BLaER1 (cell line): ENCODE measurements at regions not wholly inside any gene's neighbourhood (a gene's known extent, or its start where the extent isn't known, plus 50 kb on each side); places are given as distances from the start of the nearest gene placed in this dataset.

Experiments used
- H3K27ac ChIP-seq: shearing (Covaris generic); formaldehyde crosslinking; 2 replicates; pipeline ENCODE4 v1.8.1; 2022
- H3K27me3 ChIP-seq: shearing (Covaris generic); formaldehyde crosslinking; 2 replicates; pipeline ENCODE4 v1.8.1; 2022
- H3K36me3 ChIP-seq: shearing (Covaris generic); formaldehyde crosslinking; 2 replicates; pipeline ENCODE4 v1.8.1; 2022
- H3K4me1 ChIP-seq: shearing (Covaris generic); formaldehyde crosslinking; 2 replicates; pipeline ENCODE4 v1.8.1; 2022
- H3K4me2 ChIP-seq: shearing (Covaris generic); formaldehyde crosslinking; 2 replicates; pipeline ENCODE4 v1.8.1; 2022
- H3K4me3 ChIP-seq: shearing (Covaris generic); formaldehyde crosslinking; 2 replicates; pipeline ENCODE4 v1.8.1; 2022
- H3K9ac ChIP-seq: shearing (Covaris generic); formaldehyde crosslinking; 2 replicates; pipeline ENCODE4 v1.8.1; 2022
- H3K9me3 ChIP-seq: shearing (Covaris generic); formaldehyde crosslinking; 2 replicates; pipeline ENCODE4 v1.8.1; 2022
- H4K20me1 ChIP-seq: shearing (Covaris generic); formaldehyde crosslinking; 2 replicates; pipeline ENCODE4 v1.8.1; 2022
- Cebpa-rat ChIP-seq: shearing (Covaris generic); IDR thresholded peaks from 2 replicates; pipeline ENCODE4 v1.8.1; 2022

DNA sequence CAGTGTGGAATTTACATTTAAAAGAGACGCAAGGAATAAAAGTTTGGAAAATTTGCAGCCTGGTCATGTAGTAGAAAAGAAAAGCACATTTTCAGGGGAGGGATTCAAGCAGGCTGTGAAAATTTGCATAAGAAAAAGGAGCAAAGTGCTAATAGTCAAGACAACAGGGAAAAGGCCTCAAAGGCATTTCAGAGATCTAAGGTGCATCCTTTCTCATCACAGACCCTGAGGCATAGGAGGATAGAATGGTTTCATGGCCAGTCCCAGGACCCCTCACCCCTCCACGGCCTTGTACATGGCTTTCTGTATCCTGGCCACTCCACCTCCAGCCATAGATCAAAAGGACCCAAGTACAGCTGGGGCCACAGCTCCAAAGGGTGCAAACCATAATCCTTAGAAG lies 380.5 kb upstream of the BRINP3 start:
- Histone ChIP-seq H3K27ac (no peak overlapping the region), H3K4me2 (no peak overlapping the region), H3K9me3 (no peaks in the 10 kb centered on the region), H4K20me1 (no peaks in the 10 kb centered on the region), H3K36me3 (no peaks in the 10 kb centered on the region), H3K27me3 (no peaks in the 10 kb centered on the region), H3K4me1 (no peaks in the 10 kb centered on the region), H3K4me3 (no peak overlapping the region), H3K9ac (no peak overlapping the region)
- no peak for TF ChIP-seq Cebpa-rat

- no peaks in the 10 kb centered on the region for H3K4me1 ChIP-seq
- no peak overlapping the region for H3K4me2 ChIP-seq
- H3K4me3 ChIP-seq: no peak overlapping the region
- H4K20me1 ChIP-seq: no peaks in the 10 kb centered on the region
- H3K9me3 ChIP-seq: no peaks in the 10 kb centered on the region
- no peaks in the 10 kb centered on the region for H3K36me3 ChIP-seq
- no peaks in the 10 kb centered on the region for H3K27me3 ChIP-seq
- no peak for TF ChIP-seq Cebpa-rat
- H3K9ac ChIP-seq: no peak overlapping the region
- H3K27ac ChIP-seq: no peak overlapping the region
Measured at GRCh38 chr1:190864013-190864641, 386.5 kb upstream of the BRINP3 start.

GRCh38 chr1:190880352-190880751 lies 402.7 kb upstream of the BRINP3 start:
- H3K4me3 ChIP-seq: no peak overlapping the region

DNA sequence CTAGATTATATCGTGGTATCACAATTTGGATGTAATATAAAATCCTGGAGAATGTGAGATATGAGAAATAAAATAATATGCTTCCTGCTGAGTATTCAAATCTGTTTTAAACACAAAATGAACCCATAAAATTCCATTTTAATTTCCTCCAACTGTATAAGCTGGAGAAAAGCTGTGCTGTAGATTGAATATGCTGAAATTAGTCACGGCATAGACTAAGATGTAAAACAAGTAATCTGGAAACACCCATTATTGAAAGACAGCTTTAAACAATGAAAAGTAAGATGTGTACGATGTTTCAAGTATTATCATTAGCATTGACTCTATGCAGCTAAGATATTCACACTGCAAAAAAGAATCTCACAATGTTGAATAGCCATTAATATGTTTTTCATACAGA lies 403.4 kb upstream of the BRINP3 start:
- no peak for TF ChIP-seq Cebpa-rat

More at GRCh38 chr1:190880352-190880751, 402.7 kb upstream of the BRINP3 start:
- Histone ChIP-seq H3K27me3 (no peaks in the 10 kb centered on the region), H3K27ac (no peak overlapping the region), H3K4me2 (no peak overlapping the region), H4K20me1 (no peaks in the 10 kb centered on the region), H3K4me1 (no peaks in the 10 kb centered on the region), H3K9me3 (no peaks in the 10 kb centered on the region), H3K9ac (no peak overlapping the region), H3K36me3 (no peaks in the 10 kb centered on the region)
- no peak for TF ChIP-seq Cebpa-rat

DNA sequence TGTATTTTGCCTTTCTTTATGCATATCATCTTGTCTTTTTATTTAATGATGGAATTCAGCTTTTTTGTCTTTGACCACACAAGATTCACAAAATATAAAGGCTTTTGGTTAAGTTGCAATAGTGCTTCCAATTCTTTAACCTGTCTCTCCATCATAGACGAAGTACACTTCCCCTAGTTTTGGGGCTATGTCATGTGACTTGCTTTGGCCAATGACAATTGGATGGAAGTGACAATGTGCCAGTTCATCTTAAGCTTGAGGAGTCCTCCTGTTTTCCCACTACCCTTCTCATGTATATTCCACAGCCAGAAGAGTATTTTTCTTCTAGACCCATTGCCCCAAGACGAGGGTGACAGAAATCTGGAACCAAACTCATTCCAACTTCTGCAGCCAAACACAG lies 419.6 kb upstream of the BRINP3 start:
- H3K27ac ChIP-seq: no peak overlapping the region
- H3K9me3 ChIP-seq: no peaks in the 10 kb centered on the region
- no peak overlapping the region for H3K9ac ChIP-seq
- H3K27me3 ChIP-seq: no peaks in the 10 kb centered on the region
- H3K4me1 ChIP-seq: no peaks in the 10 kb centered on the region
- H4K20me1 ChIP-seq: no peaks in the 10 kb centered on the region
- H3K4me2 ChIP-seq: no peak overlapping the region
- no peak overlapping the region for H3K4me3 ChIP-seq
- H3K36me3 ChIP-seq: no peaks in the 10 kb centered on the region
- no peak for TF ChIP-seq Cebpa-rat

More for the DNA sequence above, 403.4 kb upstream of the BRINP3 start:
- no peak overlapping the region for H3K9ac ChIP-seq
- H3K9me3 ChIP-seq: no peaks in the 10 kb centered on the region
- H3K4me1 ChIP-seq: no peaks in the 10 kb centered on the region
- no peaks in the 10 kb centered on the region for H4K20me1 ChIP-seq
- no peak overlapping the region for H3K27ac ChIP-seq
- H3K27me3 ChIP-seq: no peaks in the 10 kb centered on the region
- no peak overlapping the region for H3K4me3 ChIP-seq
- H3K4me2 ChIP-seq: no peak overlapping the region
- no peaks in the 10 kb centered on the region for H3K36me3 ChIP-seq

- Histone ChIP-seq H3K9ac (no peak overlapping the region), H3K4me3 (no peak overlapping the region), H3K4me2 (no peak overlapping the region), H3K27ac (no peak overlapping the region), H4K20me1 (no peaks in the 10 kb centered on the region), H3K9me3 (no peaks in the 10 kb centered on the region), H3K27me3 (no peaks in the 10 kb centered on the region), H3K4me1 (no peaks in the 10 kb centered on the region), H3K36me3 (no peaks in the 10 kb centered on the region)
- no peak for TF ChIP-seq Cebpa-rat
Measured at GRCh38 chr1:190904091-190904695, 426.5 kb upstream of the BRINP3 start.

DNA sequence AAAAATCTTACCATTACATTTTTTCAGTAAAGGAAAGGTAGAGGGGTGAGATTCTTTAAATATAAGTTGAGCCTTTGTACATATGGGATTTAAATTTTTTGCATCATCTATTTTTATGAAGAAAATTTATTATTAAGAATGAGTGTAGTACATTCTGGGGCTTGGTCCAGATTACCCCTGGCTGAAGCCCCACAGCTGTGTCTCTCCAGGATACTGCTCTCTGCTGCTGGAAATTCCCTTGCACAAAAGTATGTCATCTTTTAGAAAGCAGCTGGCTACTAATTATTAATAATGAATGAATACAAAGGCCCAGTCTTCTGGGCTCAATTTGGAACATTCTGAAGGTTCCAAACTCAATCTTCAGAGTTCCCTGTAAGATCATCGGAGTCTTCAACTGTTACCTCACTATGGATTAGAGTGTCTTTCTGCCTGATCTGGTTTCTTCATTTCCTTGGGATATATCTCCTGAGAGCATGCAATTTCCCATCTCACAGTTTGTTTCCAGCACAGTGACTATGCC lies 428.6 kb upstream of the BRINP3 start:
- Histone ChIP-seq H4K20me1 (no peaks in the 10 kb centered on the region), H3K4me3 (no peak overlapping the region)
- no peak for TF ChIP-seq Cebpa-rat

GRCh38 chr1:190908246-190908645 lies 430.6 kb upstream of the BRINP3 start:
- Histone ChIP-seq H3K9me3 (no peaks in the 10 kb centered on the region), H3K27ac (no peak overlapping the region), H3K27me3 (no peaks in the 10 kb centered on the region), H3K4me1 (no peaks in the 10 kb centered on the region), H3K4me2 (no peak overlapping the region), H3K4me3 (no peak overlapping the region), H4K20me1 (no peaks in the 10 kb centered on the region), H3K36me3 (no peaks in the 10 kb centered on the region), H3K9ac (no peak overlapping the region)
- no peak for TF ChIP-seq Cebpa-rat

More for the DNA sequence above, 428.6 kb upstream of the BRINP3 start:
- Histone ChIP-seq H3K9me3 (no peaks in the 10 kb centered on the region), H3K4me2 (no peak overlapping the region), H3K36me3 (no peaks in the 10 kb centered on the region), H3K27me3 (no peaks in the 10 kb centered on the region), H3K27ac (no peak overlapping the region), H3K4me1 (no peaks in the 10 kb centered on the region), H3K9ac (no peak overlapping the region)

DNA sequence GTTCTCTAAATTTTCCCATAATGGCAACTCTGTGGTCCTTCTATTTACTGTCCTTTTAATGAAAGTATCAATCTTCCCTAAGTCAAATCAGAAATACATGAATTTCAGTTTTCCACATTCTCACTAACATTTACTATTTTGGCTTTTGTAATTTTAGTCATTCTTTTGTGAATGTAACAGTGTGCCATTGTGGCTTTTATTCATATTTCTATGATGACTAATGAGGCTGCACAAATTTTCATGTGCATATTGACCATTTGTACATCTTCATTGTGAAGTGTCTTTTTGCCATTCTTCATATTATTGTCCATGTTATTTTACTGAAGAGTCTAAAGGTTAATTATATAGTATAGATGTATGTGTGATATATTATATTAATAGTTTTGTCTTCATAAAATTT lies 431.0 kb upstream of the BRINP3 start:
- no peaks in the 10 kb centered on the region for H3K27me3 ChIP-seq
- H3K4me2 ChIP-seq: no peak overlapping the region
- no peak overlapping the region for H3K9ac ChIP-seq
- H3K36me3 ChIP-seq: no peaks in the 10 kb centered on the region
- H3K27ac ChIP-seq: no peak overlapping the region
- no peak overlapping the region for H3K4me3 ChIP-seq
- H3K9me3 ChIP-seq: no peaks in the 10 kb centered on the region
- H3K4me1 ChIP-seq: no peaks in the 10 kb centered on the region
- TF ChIP-seq Cebpa-rat: no peak
- no peaks in the 10 kb centered on the region for H4K20me1 ChIP-seq

DNA sequence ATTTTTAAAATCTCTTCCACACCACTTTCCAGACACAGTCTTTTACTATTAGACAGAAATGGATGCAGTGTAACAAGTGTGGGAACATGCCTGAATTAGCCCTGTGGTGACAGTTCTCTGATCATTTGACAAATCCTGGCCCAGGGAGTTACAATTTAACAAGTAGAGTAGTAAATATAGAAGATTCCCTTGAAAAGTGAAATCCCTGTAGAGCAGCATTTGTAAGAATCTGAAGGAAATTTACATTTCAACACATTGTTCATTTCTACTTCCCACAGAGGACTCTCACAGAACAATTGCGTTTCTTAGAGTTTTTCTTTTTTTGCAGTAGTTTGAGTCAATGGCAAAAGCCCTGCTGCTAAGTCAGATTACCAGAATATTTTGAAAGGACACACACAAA lies 458.3 kb upstream of the BRINP3 start:
- no peak overlapping the region for H3K4me3 ChIP-seq
- TF ChIP-seq Cebpa-rat: no peak
- no peak overlapping the region for H3K27ac ChIP-seq
- H3K4me2 ChIP-seq: no peak overlapping the region
- no peaks in the 10 kb centered on the region for H3K4me1 ChIP-seq
- H3K9me3 ChIP-seq: no peaks in the 10 kb centered on the region
- H3K27me3 ChIP-seq: no peaks in the 10 kb centered on the region
- H3K36me3 ChIP-seq: no peaks in the 10 kb centered on the region
- H4K20me1 ChIP-seq: no peaks in the 10 kb centered on the region
- no peak overlapping the region for H3K9ac ChIP-seq
